KMS-11 (cell line): ENCODE measurements at regions not wholly inside any gene's neighbourhood (a gene's known extent, or its start where the extent isn't known, plus 50 kb on each side); places are given as distances from the start of the nearest gene placed in this dataset.

Experiments used
- H2AFZ ChIP-seq: fragments of 200-600 bp; sonication (generic); 2 replicates; pipeline ENCODE4 v1.6.1; 2016; ENCODE audit warnings: antibody characterized with exemption, mixed run types, low read depth
- H3K27ac ChIP-seq: fragments of 200-600 bp; sonication (generic); 2 replicates; pipeline ENCODE4 v1.6.1; 2016; ENCODE audit warnings: mild to moderate bottlenecking, mixed run types
- H3K27me3 ChIP-seq: fragments of 200-600 bp; sonication (generic); 2 replicates; pipeline ENCODE4 v1.6.1; 2017; ENCODE audit warnings: mild to moderate bottlenecking, low read depth, mixed run types, moderate library complexity; ENCODE audit not compliant: insufficient read depth
- H3K36me3 ChIP-seq: fragments of 200-600 bp; sonication (generic); 2 replicates; pipeline ENCODE4 v1.6.1; 2017; ENCODE audit warnings: mild to moderate bottlenecking, mixed run types; ENCODE audit not compliant: insufficient read depth
- H3K4me1 ChIP-seq: fragments of 200-600 bp; sonication (generic); 2 replicates; pipeline ENCODE4 v1.6.1; 2016; ENCODE audit warnings: mild to moderate bottlenecking, low read depth, mixed run types; ENCODE audit not compliant: poor library complexity, severe bottlenecking
- H3K4me2 ChIP-seq: fragments of 200-600 bp; sonication (generic); 2 replicates; pipeline ENCODE4 v1.7.0; 2016; ENCODE audit warnings: mild to moderate bottlenecking, mixed run types
- H3K4me3 ChIP-seq: fragments of 200-600 bp; sonication (generic); IDR thresholded peaks from 2 replicates; pipeline ENCODE4 v1.6.1; 2017; ENCODE audit warnings: low read depth, low read length, mixed read lengths; ENCODE audit not compliant: insufficient read depth
- H3K79me2 ChIP-seq: fragments of 200-600 bp; sonication (generic); 2 replicates; pipeline ENCODE4 v1.6.1; 2016; ENCODE audit warnings: low read depth, mixed run types; ENCODE audit not compliant: insufficient read depth
- H3K9ac ChIP-seq: fragments of 200-600 bp; sonication (generic); 2 replicates; pipeline ENCODE4 v1.6.1; 2016; ENCODE audit warnings: mild to moderate bottlenecking, mixed run types
- H4K20me1 ChIP-seq: fragments of 200-600 bp; sonication (generic); 2 replicates; pipeline ENCODE4 v1.6.1; 2016; ENCODE audit warnings: mild to moderate bottlenecking, mixed run types; ENCODE audit not compliant: insufficient read depth
- TF ChIP-seq, protein P1 (sequence below): fragments of 200-600 bp; sonication (generic); conservative IDR thresholded peaks from 2 replicates; pipeline ENCODE4 v1.6.1; 2017; ENCODE audit warnings: low read depth, mild to moderate bottlenecking, antibody characterized with exemption, low read length, moderate library complexity, mixed read lengths

GRCh38 chr18:54749291-54749690 is 79.0 kb upstream of the RAB27B start:
- no peaks in the 10 kb centered on the region for H3K36me3 ChIP-seq
- H3K4me1 ChIP-seq: no peaks in the 10 kb centered on the region
- TF ChIP-seq, protein P1, sequence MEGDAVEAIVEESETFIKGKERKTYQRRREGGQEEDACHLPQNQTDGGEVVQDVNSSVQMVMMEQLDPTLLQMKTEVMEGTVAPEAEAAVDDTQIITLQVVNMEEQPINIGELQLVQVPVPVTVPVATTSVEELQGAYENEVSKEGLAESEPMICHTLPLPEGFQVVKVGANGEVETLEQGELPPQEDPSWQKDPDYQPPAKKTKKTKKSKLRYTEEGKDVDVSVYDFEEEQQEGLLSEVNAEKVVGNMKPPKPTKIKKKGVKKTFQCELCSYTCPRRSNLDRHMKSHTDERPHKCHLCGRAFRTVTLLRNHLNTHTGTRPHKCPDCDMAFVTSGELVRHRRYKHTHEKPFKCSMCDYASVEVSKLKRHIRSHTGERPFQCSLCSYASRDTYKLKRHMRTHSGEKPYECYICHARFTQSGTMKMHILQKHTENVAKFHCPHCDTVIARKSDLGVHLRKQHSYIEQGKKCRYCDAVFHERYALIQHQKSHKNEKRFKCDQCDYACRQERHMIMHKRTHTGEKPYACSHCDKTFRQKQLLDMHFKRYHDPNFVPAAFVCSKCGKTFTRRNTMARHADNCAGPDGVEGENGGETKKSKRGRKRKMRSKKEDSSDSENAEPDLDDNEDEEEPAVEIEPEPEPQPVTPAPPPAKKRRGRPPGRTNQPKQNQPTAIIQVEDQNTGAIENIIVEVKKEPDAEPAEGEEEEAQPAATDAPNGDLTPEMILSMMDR: no peak
- no peak overlapping the region for H3K4me2 ChIP-seq
- H2AFZ ChIP-seq: no peak overlapping the region
- H3K27me3 ChIP-seq: no peaks in the 10 kb centered on the region
- no peak overlapping the region for H3K4me3 ChIP-seq
- no peaks in the 10 kb centered on the region for H3K79me2 ChIP-seq
- no peak overlapping the region for H3K9ac ChIP-seq
- H4K20me1 ChIP-seq: no peaks in the 10 kb centered on the region
- H3K27ac ChIP-seq: no peak overlapping the region

DNA sequence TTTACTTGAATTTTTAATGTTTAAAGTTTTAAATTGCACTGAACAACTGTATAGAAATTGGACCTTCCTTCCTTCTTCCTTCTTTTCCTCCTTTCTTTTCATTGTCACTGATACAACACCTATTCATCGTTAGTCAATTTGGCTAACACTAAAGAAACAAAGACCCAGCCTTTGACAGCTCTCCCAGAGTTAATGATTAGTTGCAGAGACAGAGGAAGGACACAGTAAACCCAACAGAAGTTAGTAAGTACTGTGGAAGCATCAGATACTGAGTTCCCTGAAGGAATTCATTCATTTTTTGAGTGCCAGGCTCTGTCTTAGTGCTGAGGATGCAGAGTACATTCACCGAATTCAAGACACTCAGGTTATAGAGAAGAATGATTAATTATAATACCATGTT is 77.9 kb upstream of the RAB27B start:
- no peaks in the 10 kb centered on the region for H4K20me1 ChIP-seq
- no peak overlapping the region for H3K4me2 ChIP-seq
- no peak overlapping the region for H3K4me3 ChIP-seq
- H3K27ac ChIP-seq: no peak overlapping the region
- no peaks in the 10 kb centered on the region for H3K79me2 ChIP-seq
- no peaks in the 10 kb centered on the region for H3K4me1 ChIP-seq
- H3K27me3 ChIP-seq: no peaks in the 10 kb centered on the region
- H3K9ac ChIP-seq: no peak overlapping the region
- TF ChIP-seq, protein P1: no peak
- H3K36me3 ChIP-seq: no peaks in the 10 kb centered on the region
- H2AFZ ChIP-seq: no peak overlapping the region

DNA sequence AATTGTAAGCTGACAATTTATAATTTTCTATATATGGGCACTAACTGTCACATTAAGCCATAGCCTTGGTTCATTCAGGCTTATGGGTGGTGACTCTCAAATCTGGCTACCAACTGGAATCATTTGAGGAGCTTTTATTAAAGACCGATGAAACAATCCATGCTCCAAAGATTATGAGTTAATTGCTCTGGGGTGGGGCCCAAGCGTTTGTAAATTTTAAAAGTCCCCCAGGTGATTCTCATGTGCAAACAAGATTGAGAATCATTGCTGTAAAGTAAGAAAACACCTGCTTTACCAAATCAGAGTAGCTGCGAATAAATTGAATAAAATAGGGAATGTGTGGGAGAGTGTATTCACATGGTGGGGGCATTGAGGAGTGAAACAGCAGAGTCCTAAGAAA is 76.1 kb upstream of the RAB27B start:
- Histone ChIP-seq H3K27ac (no peak overlapping the region), H3K79me2 (no peaks in the 10 kb centered on the region), H3K27me3 (no peaks in the 10 kb centered on the region), H3K36me3 (no peaks in the 10 kb centered on the region), H3K4me1 (no peaks in the 10 kb centered on the region), H3K4me2 (no peak overlapping the region), H2AFZ (no peak overlapping the region), H3K4me3 (no peak overlapping the region), H3K9ac (no peak overlapping the region), H4K20me1 (no peaks in the 10 kb centered on the region)
- TF ChIP-seq, protein P1: no peak

GRCh38 chr18:54755456-54755855 is 72.8 kb upstream of the RAB27B start:
- Histone ChIP-seq H3K27ac (no peak overlapping the region), H2AFZ (no peak overlapping the region), H3K9ac (no peak overlapping the region), H3K4me1 (no peaks in the 10 kb centered on the region), H3K4me2 (no peak overlapping the region), H4K20me1 (no peaks in the 10 kb centered on the region), H3K4me3 (no peak overlapping the region), H3K27me3 (no peaks in the 10 kb centered on the region), H3K36me3 (no peaks in the 10 kb centered on the region), H3K79me2 (no peaks in the 10 kb centered on the region)
- TF ChIP-seq, protein P1: no peak
